H1 (cell line): ENCODE measurements at regions not wholly inside any gene's neighbourhood (a gene's known extent, or its start where the extent isn't known, plus 50 kb on each side); places are given as distances from the start of the nearest gene placed in this dataset.

Source experiments
- CTCF ChIA-PET: fragments of 300-600 bp; sonication (Branson Sonifier 250); formaldehyde crosslinking; loops from one replicate; lab custom pipeline; 2021; ENCODE audit not compliant: partially characterized antibody; lab: Charles Lee
- POLR2A ChIA-PET: fragments of 300-600 bp; sonication (Branson Sonifier 250); formaldehyde crosslinking; loops from one replicate; lab custom pipeline; 2021; ENCODE audit warnings: inconsistent platforms; ENCODE audit not compliant: partially characterized antibody; lab: Charles Lee
- DNase-seq, 2 experiments: peaks; one replicate each; pipeline versions ENCODE4 v3.0.0 to v3.0.0-alpha.2; 2010 to 2022; ENCODE audit warnings: low spot score in 2 of 2, low read depth in 1 of 2, mixed read lengths in 1 of 2
- FAIRE-seq: peaks from 2 replicates; lab custom pipeline; 2011; peaks lifted over from hg19 to GRCh38; lab: Jason Lieb, UNC
- H2AFZ ChIP-seq: 2 replicates; pipeline ENCODE4 v1.8.1; 2012; ENCODE audit warnings: low read length, inconsistent platforms
- H2AK5ac ChIP-seq: 2 replicates; pipeline ENCODE4 v1.6.1; 2013; ENCODE audit warnings: low read depth, low read length
- H2BK120ac ChIP-seq: replicated peaks from 2 replicates; pipeline ENCODE3; 2013; ENCODE audit warnings: low read depth, low read length, inconsistent platforms
- H2BK12ac ChIP-seq: 2 replicates; pipeline ENCODE4 v1.6.1; 2013; ENCODE audit warnings: low read depth, low read length
- H2BK15ac ChIP-seq: 2 replicates; pipeline ENCODE4 v1.6.1; 2013; ENCODE audit warnings: low read length
- H2BK20ac ChIP-seq: 2 replicates; pipeline ENCODE4 v1.6.1; 2013; ENCODE audit warnings: low read length
- H2BK5ac ChIP-seq: 2 replicates; pipeline ENCODE4 v1.6.1; 2013; ENCODE audit warnings: low read depth, low read length
- H3K14ac ChIP-seq: 2 replicates; pipeline ENCODE4 v1.6.1; 2013; ENCODE audit warnings: inconsistent platforms; ENCODE audit not compliant: insufficient read length
- H3K18ac ChIP-seq: 2 replicates; pipeline ENCODE4 v1.6.1; 2013; ENCODE audit warnings: low read length; ENCODE audit errors: extremely low read depth
- H3K23ac ChIP-seq: 2 replicates; pipeline ENCODE4 v1.6.1; 2013; ENCODE audit warnings: inconsistent platforms; ENCODE audit not compliant: insufficient read length
- H3K23me2 ChIP-seq: 2 replicates; pipeline ENCODE4 v1.6.1; 2013; ENCODE audit warnings: low read depth, low read length
- H3K27ac ChIP-seq: 2 replicates; pipeline ENCODE4 v1.6.1; 2011; ENCODE audit warnings: low read depth, low read length, inconsistent platforms
- H3K27me3 ChIP-seq, 4 experiments: replicated peaks in 1 of 4; 1 replicate in 1 of 4; 2 replicates in 3 of 4; pipeline versions ENCODE4 v1.6.1 to v1.8.1; 2011 to 2013; ENCODE audit warnings: low read length in 3 of 4, mild to moderate bottlenecking in 3 of 4, inconsistent platforms in 2 of 4, mixed read lengths in 2 of 4, moderate library complexity in 1 of 4; ENCODE audit not compliant: control insufficient read depth in 3 of 4, insufficient read depth in 3 of 4; ENCODE audit errors: extremely low read depth in 1 of 4
- H3K36me3 ChIP-seq, 4 experiments: 2 replicates each; pipeline versions ENCODE4 v1.6.1 to v1.8.1; 2011 to 2013; ENCODE audit warnings: mild to moderate bottlenecking in 4 of 4, low read length in 3 of 4, moderate library complexity in 2 of 4, control low read depth in 1 of 4, inconsistent platforms in 1 of 4; ENCODE audit not compliant: insufficient read depth in 4 of 4, control insufficient read depth in 2 of 4
- H3K4ac ChIP-seq: replicated peaks from 2 replicates; pipeline ENCODE3; 2013; ENCODE audit warnings: low read length, low read depth, mixed read lengths, inconsistent platforms; ENCODE audit not compliant: insufficient read length
- H3K4me1 ChIP-seq, 4 experiments: replicated peaks in 1 of 4; 1 replicate in 1 of 4; 2 replicates in 3 of 4; pipeline versions ENCODE4 v1.6.1 to v1.8.1; 2011 to 2013; ENCODE audit warnings: low read length in 3 of 4, inconsistent platforms in 2 of 4, mixed read lengths in 1 of 4; ENCODE audit not compliant: insufficient read depth in 4 of 4, control insufficient read depth in 3 of 4
- H3K4me2 ChIP-seq, 2 experiments: 2 replicates each; pipeline versions ENCODE4 v1.6.1 to v1.8.1; 2011 to 2013; ENCODE audit warnings: low read depth in 2 of 2, low read length in 2 of 2, control low read depth in 1 of 2, inconsistent platforms in 1 of 2, mild to moderate bottlenecking in 1 of 2; ENCODE audit not compliant: insufficient read depth in 1 of 2
- H3K4me3 ChIP-seq, 4 experiments: fragments of 200-600, 300-600 bp in 1 of 4; sonication (generic), shearing (Covaris generic), sonication (Bioruptor Twin) in 1 of 4; 2 replicates each; pipeline versions ENCODE4 v1.5.1 to v1.8.1; 2011 to 2016; ENCODE audit warnings: low read length in 4 of 4, low read depth in 3 of 4, control low read depth in 2 of 4, inconsistent platforms in 2 of 4, mild to moderate bottlenecking in 2 of 4, mixed read lengths in 1 of 4, moderate library complexity in 1 of 4; ENCODE audit not compliant: insufficient read depth in 2 of 4; ENCODE audit errors: extremely low read depth in 1 of 4
- H3K56ac ChIP-seq: replicated peaks from 2 replicates; pipeline ENCODE3; 2013; ENCODE audit warnings: low read depth, mild to moderate bottlenecking, mixed read lengths, low read length, inconsistent platforms; ENCODE audit not compliant: insufficient read length
- H3K79me1 ChIP-seq: 2 replicates; pipeline ENCODE4 v1.6.1; 2013; ENCODE audit warnings: low read depth, low read length, control low read depth
- H3K79me2 ChIP-seq, 2 experiments: 2 replicates each; pipeline versions ENCODE4 v1.6.1 to v1.8.1; 2012 to 2013; ENCODE audit warnings: low read length in 2 of 2, mild to moderate bottlenecking in 2 of 2, inconsistent platforms in 1 of 2; ENCODE audit not compliant: insufficient read depth in 2 of 2, control insufficient read depth in 1 of 2
- H3K9ac ChIP-seq, 4 experiments: replicated peaks in 1 of 4; 1 replicate in 1 of 4; 2 replicates in 3 of 4; pipeline versions ENCODE4 v1.6.1 to v1.8.1; 2011 to 2013; ENCODE audit warnings: low read depth in 3 of 4, low read length in 3 of 4, control low read depth in 2 of 4, mild to moderate bottlenecking in 2 of 4, moderate library complexity in 2 of 4, inconsistent platforms in 1 of 4; ENCODE audit errors: extremely low read depth in 1 of 4
- H3K9me3 ChIP-seq, 2 experiments: 2 replicates each; pipeline versions ENCODE4 v1.6.1 to v1.8.1; 2012 to 2013; ENCODE audit warnings: mild to moderate bottlenecking in 2 of 2, moderate library complexity in 2 of 2, control low read depth in 1 of 2, inconsistent platforms in 1 of 2, low read depth in 1 of 2, low read length in 1 of 2, mixed read lengths in 1 of 2; ENCODE audit not compliant: insufficient read depth in 2 of 2
- H4K20me1 ChIP-seq, 2 experiments: replicated peaks in 1 of 2; 2 replicates each; pipeline versions ENCODE3 to v1.8.1; 2011 to 2013; ENCODE audit warnings: inconsistent platforms in 2 of 2, low read length in 2 of 2, mild to moderate bottlenecking in 1 of 2; ENCODE audit not compliant: insufficient read depth in 2 of 2, control insufficient read depth in 1 of 2
- H4K5ac ChIP-seq: 2 replicates; pipeline ENCODE4 v1.6.1; 2013; ENCODE audit warnings: low read length, low read depth, mixed read lengths, inconsistent platforms; ENCODE audit not compliant: insufficient read length
- H4K8ac ChIP-seq: 2 replicates; pipeline ENCODE4 v1.8.0; 2013; ENCODE audit warnings: mild to moderate bottlenecking, moderate library complexity, low read length, inconsistent platforms; ENCODE audit not compliant: insufficient read depth; ENCODE audit errors: extremely low read depth
- H4K91ac ChIP-seq: replicated peaks from 2 replicates; pipeline ENCODE3; 2013; ENCODE audit warnings: low read length, mixed read lengths, inconsistent platforms; ENCODE audit not compliant: insufficient read length
- ASH2L ChIP-seq: fragments of 200-600, 300-600 bp; sonication (generic); IDR thresholded peaks from one replicate; pipeline ENCODE4 v1.7.1; 2017; ENCODE audit warnings: low read length
- whole genome bisulfite sequencing, 2 experiments: shearing (Covaris generic) in 1 of 2; methylation state at CpG; one replicate each; pipeline versions ENCODE4 v1.1.6 to v1.1.7; 2013 to 2015; ENCODE audit warnings: low lambda C conversion rate in 2 of 2, mixed read lengths in 2 of 2, inconsistent platforms in 1 of 2, low coverage in 1 of 2, missing lambda C conversion rate in 1 of 2; ENCODE audit not compliant: insufficient replicate concordance in 2 of 2, insufficient coverage in 1 of 2, insufficient read length in 1 of 2; ENCODE audit errors: extremely low coverage in 1 of 2, missing lambda C conversion rate in 1 of 2; 5-methylcytosine and 5-hydroxymethylcytosine counted together

GRCh38 chr5:168056499-168057182 is 234.8 kb upstream of the WWC1 start:
- H3K23me2 ChIP-seq, result no peaks in the 10 kb centered on the region
- DNase-seq (no peak), FAIRE-seq (no peak)
- H2BK12ac ChIP-seq, result no peak overlapping the region
- H3K18ac ChIP-seq, result no peak overlapping the region
- no peak overlapping the region for H3K23ac ChIP-seq
- H3K27me3 ChIP-seq, result no peaks in the 10 kb centered on the region
- ChIA-PET POLR2A (no interaction called here), CTCF (interaction anchor here (0.6 to 6.1 kb wide), 6 partner anchors 9 to 469 kb away, joined by 3 to 23 read pairs (median 3); no protein-coding TSS in a partner anchor)
- no peak overlapping the region for H3K27ac ChIP-seq
- H3K4me1 ChIP-seq, result no peaks in the 10 kb centered on the region
- H3K14ac ChIP-seq, result no peak overlapping the region
- no peak overlapping the region for H3K4me3 ChIP-seq
- H3K56ac ChIP-seq, result no peak overlapping the region
- no peak overlapping the region for H4K8ac ChIP-seq
- 86% methylated on average over 1 of the region's 1 CpG; no CpG with 5 or more reads in 1 of the 2 experiments for WGBS, 2 experiments
- no peak overlapping the region for H4K5ac ChIP-seq
- no peak overlapping the region for H3K9ac ChIP-seq
- no peak overlapping the region for H3K4ac ChIP-seq
- no peak overlapping the region for H2AK5ac ChIP-seq
- H2BK5ac ChIP-seq, result no peak overlapping the region
- H2AFZ ChIP-seq, result no peak overlapping the region
- no peak overlapping the region for H2BK20ac ChIP-seq
- no peak overlapping the region for H4K91ac ChIP-seq
- H3K79me1 ChIP-seq, result no peaks in the 10 kb centered on the region
- H2BK120ac ChIP-seq, result no peak overlapping the region
- no peaks in the 10 kb centered on the region for H3K79me2 ChIP-seq
- H2BK15ac ChIP-seq, result no peak overlapping the region
- H3K9me3 ChIP-seq, result peaks cover 7 to 8% of the 10 kb centered on the region in 2 experiments; a peak in 2 of 4 replicates
- no peak overlapping the region for H3K4me2 ChIP-seq
- no peaks in the 10 kb centered on the region for H4K20me1 ChIP-seq
- no peaks in the 10 kb centered on the region; a peak in 1 of 8 replicates for H3K36me3 ChIP-seq
- no peak for TF ChIP-seq ASH2L
